ENCODE measurements at regions not wholly inside any gene's neighbourhood (a gene's known extent, or its start where the extent isn't known, plus 50 kb on each side); places are given as distances from the start of the nearest gene placed in this dataset.

DNA sequence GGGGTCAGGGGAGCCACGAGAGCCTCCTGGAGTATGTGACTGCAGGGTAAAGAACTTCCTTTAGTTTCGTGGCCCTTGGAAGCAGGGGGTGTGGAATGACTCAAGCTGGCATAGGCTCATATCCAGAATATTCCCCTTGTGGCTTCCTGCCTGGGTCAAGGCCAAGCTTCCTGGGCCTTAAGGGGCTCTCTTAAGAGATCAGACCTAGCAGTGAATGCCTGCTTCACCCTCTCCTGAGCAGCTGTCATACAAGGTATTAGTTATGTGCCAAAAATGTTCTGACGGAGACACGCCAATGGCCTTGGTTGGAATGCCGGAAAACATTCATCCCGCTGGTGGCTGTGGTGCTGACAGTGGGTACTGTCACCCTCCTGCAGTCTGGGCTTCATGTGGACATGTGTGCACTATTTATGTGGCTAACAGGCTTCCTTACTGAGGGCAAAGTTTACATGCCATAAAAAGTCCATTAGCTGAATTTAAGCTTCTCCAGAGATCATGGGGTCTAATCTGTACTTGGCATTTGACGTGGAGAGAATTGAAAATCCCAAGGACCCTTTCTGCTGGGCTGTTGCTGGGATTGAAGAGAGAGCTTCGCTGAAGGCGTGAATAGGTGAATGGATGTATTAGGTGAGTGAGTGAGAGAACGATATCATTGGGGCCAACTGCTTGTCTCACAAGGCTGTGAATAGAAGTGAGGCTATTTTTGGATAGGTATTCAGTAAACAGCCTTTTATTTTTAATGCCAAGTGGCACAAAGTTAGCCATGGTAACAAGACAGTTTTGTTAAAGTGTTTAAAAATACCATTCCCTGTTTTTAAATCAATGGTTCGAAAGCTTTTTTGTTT is 156.8 kb downstream of the MACROH2A1 start:
- CTCF ChIA-PET = no interaction called here
- POLR2A ChIA-PET = interaction anchor here (0.6 to 1.4 kb wide), 2 partner anchors 28 to 32 kb away, joined by 3 read pairs; no protein-coding TSS in a partner anchor

DNA sequence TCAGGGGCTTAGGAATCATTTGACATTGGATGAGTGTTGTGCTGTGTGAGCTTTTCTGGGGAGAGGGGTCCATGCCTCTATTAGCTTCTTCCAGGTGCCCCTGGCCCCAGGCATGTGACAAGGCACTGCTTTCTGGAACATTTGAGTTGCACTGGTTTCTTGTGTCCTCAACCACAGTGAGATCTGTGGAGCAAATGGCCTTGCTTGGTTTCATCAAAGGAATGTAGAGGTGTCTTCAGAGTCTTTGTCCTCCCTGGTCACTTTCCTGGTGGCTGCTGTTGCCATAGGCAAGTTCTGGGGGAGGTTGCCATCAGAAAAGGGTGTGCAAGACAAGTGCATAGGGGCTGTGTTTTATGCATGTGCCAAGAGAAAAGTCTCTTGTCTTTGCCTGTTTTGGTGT is 157.5 kb downstream of the MACROH2A1 start:
- DNase-seq (ENCODE audit: extremely low spot score) = no peak
- CTCF ChIA-PET = no interaction called here
- POLR2A ChIA-PET = interaction anchor here (1.1 to 1.4 kb wide), 2 partner anchors 8 to 29 kb away, joined by 3 read pairs; no protein-coding TSS in a partner anchor
- TF ChIP-seq CTBP1 (IDR thresholded peaks at IDR 0.05; ENCODE audit: borderline replicate concordance) (no peak), SUZ12 (IDR thresholded peaks at IDR 0.05) (no peak), TARDBP (IDR thresholded peaks at IDR 0.05) (no peak), L3MBTL2 (conservative IDR thresholded peaks at IDR 0.05) (no peak), PKNOX1 (IDR thresholded peaks at IDR 0.05) (no peak), BHLHE40 (IDR thresholded peaks at IDR 0.05; ENCODE audit: borderline replicate concordance) (no peak)

More for the DNA sequence above, 156.8 kb downstream of the MACROH2A1 start:
- DNase-seq (ENCODE audit: extremely low spot score) = no peak
- TF ChIP-seq SP1 (IDR thresholded peaks at IDR 0.05) (no peak), ARNT (IDR thresholded peaks at IDR 0.05) (no peak), PKNOX1 (IDR thresholded peaks at IDR 0.05) (no peak), LEF1 (IDR thresholded peaks at IDR 0.05; ENCODE audit: borderline replicate concordance) (no peak)

- DNase-seq (ENCODE audit: extremely low spot score) = no peak
- CTCF ChIA-PET = interaction anchor here (0.6 kb wide), 1 partner anchor 38 kb away, joined by 3 read pairs; no protein-coding TSS in a partner anchor
- POLR2A ChIA-PET = interaction anchor here (1.1 to 1.4 kb wide), 2 partner anchors 9 to 29 kb away, joined by 3 read pairs; no protein-coding TSS in a partner anchor
- TF ChIP-seq CTBP1 (IDR thresholded peaks at IDR 0.05; ENCODE audit: borderline replicate concordance) (no peak), FOXM1 (IDR thresholded peaks at IDR 0.05; ENCODE audit: borderline replicate concordance) (no peak)
Measured at GRCh38 chr5:135240781-135241360, 158.2 kb downstream of the MACROH2A1 start.

- no peak for TF ChIP-seq NFRKB (IDR thresholded peaks at IDR 0.05)
- TF ChIP-seq CTBP1 (IDR thresholded peaks at IDR 0.05; ENCODE audit: borderline replicate concordance) = no peak
- TF ChIP-seq FOXA1 (IDR thresholded peaks at IDR 0.05) = no peak
- no peak for TF ChIP-seq BHLHE40 (IDR thresholded peaks at IDR 0.05; ENCODE audit: borderline replicate concordance)
- no peak for TF ChIP-seq SP1 (IDR thresholded peaks at IDR 0.05)
- no peak for TF ChIP-seq FOXM1 (IDR thresholded peaks at IDR 0.05; ENCODE audit: borderline replicate concordance)
- ChIA-PET CTCF (interaction anchor here (0.6 kb wide), 1 partner anchor 39 kb away, joined by 3 read pairs; no protein-coding TSS in a partner anchor), POLR2A (no interaction called here)
Measured at GRCh38 chr5:135240283-135240633, 158.8 kb downstream of the MACROH2A1 start.

GRCh38 chr5:135239453-135240282 is 159.4 kb downstream of the MACROH2A1 start:
- CTCF ChIA-PET = no interaction called here
- POLR2A ChIA-PET = no interaction called here
- no peak for DNase-seq (ENCODE audit: extremely low spot score)
- TF ChIP-seq LEF1 (IDR thresholded peaks at IDR 0.05; ENCODE audit: borderline replicate concordance) = no peak
- TF ChIP-seq ELF4 (IDR thresholded peaks at IDR 0.05) = no peak
- TF ChIP-seq ARNT (IDR thresholded peaks at IDR 0.05) = no peak
- TF ChIP-seq BHLHE40 (IDR thresholded peaks at IDR 0.05; ENCODE audit: borderline replicate concordance) = no peak
- no peak for TF ChIP-seq CTBP1 (IDR thresholded peaks at IDR 0.05; ENCODE audit: borderline replicate concordance)
- TF ChIP-seq FOXK2 (IDR thresholded peaks at IDR 0.05) = no peak
- no peak for TF ChIP-seq TARDBP (IDR thresholded peaks at IDR 0.05)
- no peak for TF ChIP-seq FOXA1 (IDR thresholded peaks at IDR 0.05)
- no peak for TF ChIP-seq HDGF (IDR thresholded peaks at IDR 0.05; ENCODE audit: borderline replicate concordance)
- no peak for TF ChIP-seq SP1 (IDR thresholded peaks at IDR 0.05)
- TF ChIP-seq L3MBTL2 (conservative IDR thresholded peaks at IDR 0.05) = no peak
- no peak for TF ChIP-seq SUZ12 (IDR thresholded peaks at IDR 0.05)
- no peak for TF ChIP-seq PKNOX1 (IDR thresholded peaks at IDR 0.05)
- TF ChIP-seq ZNF384 (IDR thresholded peaks at IDR 0.05) = no peak
- no peak for TF ChIP-seq NFRKB (IDR thresholded peaks at IDR 0.05)
- TF ChIP-seq FOXM1 (IDR thresholded peaks at IDR 0.05; ENCODE audit: borderline replicate concordance) = no peak

More at GRCh38 chr5:135240283-135240633, 158.8 kb downstream of the MACROH2A1 start:
- no peak for DNase-seq (ENCODE audit: extremely low spot score)

Measured in HEK293T (cell line).